ENCODE measurements at regions not wholly inside any gene's neighbourhood (a gene's known extent, or its start where the extent isn't known, plus 50 kb on each side); places are given as distances from the start of the nearest gene placed in this dataset.

GRCh38 chr17:33981711-33982601 lies 273.1 kb upstream of the CCL2 start:
- Histone ChIP-seq H4K20me1 (ENCODE audit: insufficient read depth, low read length) (no peaks in the 10 kb centered on the region), H2AFZ (replicated peaks; ENCODE audit: low read length, poor library complexity) (no peak overlapping the region), H3K9me1 (ENCODE audit: insufficient read depth, low read length) (no peaks in the 10 kb centered on the region), H3K56ac (ENCODE audit: extremely low read depth, insufficient read depth, low read length) (no peak overlapping the region), H4K5ac (ENCODE audit: low read depth, low read length) (no peak overlapping the region), H4K91ac (ENCODE audit: insufficient read depth, low read depth, low read length) (no peak overlapping the region), H3K79me1 (ENCODE audit: low read depth in 1 of 2, low read length in 2 of 2) (no peaks in the 10 kb centered on the region), H3K4me2 (ENCODE audit: low read depth, low read length) (no peak overlapping the region), H2AK5ac (ENCODE audit: low read depth, low read length) (no peak overlapping the region), H3K27ac (ENCODE audit: insufficient read depth, low read length) (no peak overlapping the region), H2BK15ac (ENCODE audit: low read depth, low read length) (no peak overlapping the region), H3K9ac (ENCODE audit: low read depth, low read length) (no peak overlapping the region), H3K27me3 (ENCODE audit: control insufficient read depth, insufficient read depth, low read length) (no peaks in the 10 kb centered on the region), H4K8ac (ENCODE audit: low read depth in 2 of 2, low read length in 2 of 2) (no peak overlapping the region), H2BK120ac (ENCODE audit: low read depth, low read length) (no peak overlapping the region), H3K14ac (replicated peaks; ENCODE audit: low read depth, low read length) (no peak overlapping the region), H3K18ac (ENCODE audit: low read depth, low read length) (no peak overlapping the region), H3K9me3 (ENCODE audit: control insufficient read depth, insufficient read depth, low read length) (peaks cover 14% of the 10 kb centered on the region; the same call in 1 of the 2 replicates), H2BK20ac (ENCODE audit: low read depth, low read length) (no peak overlapping the region), H3K4me3 (ENCODE audit: insufficient read depth, low read depth, low read length) (no peak overlapping the region), H3K23ac (ENCODE audit: low read depth, low read length) (no peak overlapping the region), H3K4me1 (ENCODE audit: control insufficient read depth, insufficient read depth, low read length) (no peaks in the 10 kb centered on the region), H3K4ac (ENCODE audit: low read depth, low read length) (no peak overlapping the region), H3K36me3 (ENCODE audit: control insufficient read depth, insufficient read depth, low read length) (no peaks in the 10 kb centered on the region), H2BK5ac (ENCODE audit: low read depth, low read length, poor library complexity, severe bottlenecking) (no peak overlapping the region), H2AK9ac (replicated peaks; ENCODE audit: low read depth, low read length, poor library complexity) (no peak overlapping the region)
- no TSS peak for BruUV-seq (replicated peaks)
- TF ChIP-seq FOS (IDR thresholded peaks at IDR 0.05; ENCODE audit: low read depth, low read length) (no peak), RCOR1 (IDR thresholded peaks at IDR 0.05; ENCODE audit: insufficient replicate concordance, low read length) (no peak), NFE2L2 (IDR thresholded peaks at IDR 0.05; ENCODE audit: low read depth, low read length) (no peak), CHD1 (IDR thresholded peaks at IDR 0.05; ENCODE audit: low read depth, low read length) (no peak), CTCF (conservative IDR thresholded peaks at IDR 0.05; ENCODE audit: low read depth, low read length) (no peak), CEBPB (IDR thresholded peaks at IDR 0.05; ENCODE audit: low read depth, low read length) (no peak)
- ChIA-PET CTCF (no interaction called here), POLR2A (ENCODE audit: unreplicated experiment) (no interaction called here)
- ATAC-seq (ENCODE audit: low read depth), result no peak
- no peak for DNase-seq
- intact Hi-C loops (cut with micrococcal nuclease) (no loop called here), in situ Hi-C loops (cut with MboI; ENCODE audit: low sequenced_read_pairs) (no loop called here), dilution Hi-C loops (cut with HindIII; ENCODE audit: low sequenced_read_pairs, unreplicated experiment) (no loop called here)
- no CpG with 5 or more reads among the region's 6 CpGs for WGBS, 2 experiments (ENCODE audit: extremely low coverage in 2 of 2, insufficient read length in 1 of 2)

Measured in IMR-90 (cell line).